Activated naive CD4-positive, alpha-beta T cell treated with anti-CD3 and anti-CD28 coated beads, Interleukin-2, amount 50 U/mL, for 24 hours (primary cell): ENCODE measurements at regions not wholly inside any gene's neighbourhood (a gene's known extent, or its start where the extent isn't known, plus 50 kb on each side); places are given as distances from the start of the nearest gene placed in this dataset.
A peak's percentile ranks its signal among the peaks of the same experiment; 100 is the strongest.

Source experiments
- H3K27ac Mint-ChIP-seq: one replicate; pipeline ENCODE4 v1.8.0; 2021; ENCODE audit warnings: mild to moderate bottlenecking, mixed read lengths
- H3K27me3 Mint-ChIP-seq: one replicate; pipeline ENCODE4 v1.8.0; 2021; ENCODE audit warnings: mixed read lengths
- H3K36me3 Mint-ChIP-seq: one replicate; pipeline ENCODE4 v1.8.0; 2021; ENCODE audit warnings: mixed read lengths
- H3K4me1 Mint-ChIP-seq: one replicate; pipeline ENCODE4 v1.8.0; 2021; ENCODE audit warnings: mixed read lengths
- H3K4me3 Mint-ChIP-seq: one replicate; pipeline ENCODE4 v1.8.0; 2021; ENCODE audit warnings: mild to moderate bottlenecking, mixed read lengths
- H3K9me3 Mint-ChIP-seq: one replicate; pipeline ENCODE4 v1.8.0; 2021; ENCODE audit warnings: mixed read lengths

DNA sequence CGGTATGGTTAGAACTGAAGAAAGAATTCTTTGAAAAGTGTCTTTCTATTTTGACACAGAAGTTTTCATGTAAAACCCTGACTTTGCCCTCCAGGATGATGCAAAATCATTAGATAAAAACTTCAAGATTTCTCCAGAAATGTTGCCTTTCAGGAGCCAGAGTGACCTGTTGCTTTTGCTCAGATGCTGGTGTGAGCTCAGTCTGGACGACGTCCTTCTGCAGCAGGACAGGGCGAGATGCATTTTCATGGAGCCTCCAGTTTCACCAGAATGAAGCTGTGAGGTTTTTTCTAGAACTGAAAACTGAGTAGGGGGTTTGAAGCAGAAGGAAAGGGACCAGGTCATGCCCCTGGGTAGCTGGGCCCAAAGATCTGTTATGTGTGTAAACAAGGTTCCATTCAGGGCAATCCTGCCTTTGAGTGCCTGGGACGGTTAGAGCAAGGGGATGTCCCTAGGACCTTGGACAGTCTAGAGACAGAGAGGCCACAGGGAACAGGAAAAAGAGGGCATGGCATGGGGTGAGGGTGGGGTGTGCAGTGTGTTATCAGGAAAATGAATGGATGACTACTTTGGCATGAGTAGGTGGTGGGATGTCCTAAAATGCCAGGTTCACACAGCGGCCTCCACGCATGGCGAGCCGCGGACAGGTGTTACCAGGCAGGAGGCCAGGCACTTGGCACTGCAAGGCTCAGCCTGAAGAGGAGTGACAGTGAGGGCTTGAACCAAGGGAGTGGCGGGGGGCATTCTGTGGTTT lies 356.3 kb downstream of the CXCL12 start:
- no peaks in the 10 kb centered on the region for H3K36me3 Mint-ChIP-seq
- no peak overlapping the region for H3K4me3 Mint-ChIP-seq
- peaks cover 16% of the 10 kb centered on the region for H3K27me3 Mint-ChIP-seq
- no peaks in the 10 kb centered on the region for H3K4me1 Mint-ChIP-seq
- H3K9me3 Mint-ChIP-seq = no peaks in the 10 kb centered on the region
- no peak overlapping the region for H3K27ac Mint-ChIP-seq

DNA sequence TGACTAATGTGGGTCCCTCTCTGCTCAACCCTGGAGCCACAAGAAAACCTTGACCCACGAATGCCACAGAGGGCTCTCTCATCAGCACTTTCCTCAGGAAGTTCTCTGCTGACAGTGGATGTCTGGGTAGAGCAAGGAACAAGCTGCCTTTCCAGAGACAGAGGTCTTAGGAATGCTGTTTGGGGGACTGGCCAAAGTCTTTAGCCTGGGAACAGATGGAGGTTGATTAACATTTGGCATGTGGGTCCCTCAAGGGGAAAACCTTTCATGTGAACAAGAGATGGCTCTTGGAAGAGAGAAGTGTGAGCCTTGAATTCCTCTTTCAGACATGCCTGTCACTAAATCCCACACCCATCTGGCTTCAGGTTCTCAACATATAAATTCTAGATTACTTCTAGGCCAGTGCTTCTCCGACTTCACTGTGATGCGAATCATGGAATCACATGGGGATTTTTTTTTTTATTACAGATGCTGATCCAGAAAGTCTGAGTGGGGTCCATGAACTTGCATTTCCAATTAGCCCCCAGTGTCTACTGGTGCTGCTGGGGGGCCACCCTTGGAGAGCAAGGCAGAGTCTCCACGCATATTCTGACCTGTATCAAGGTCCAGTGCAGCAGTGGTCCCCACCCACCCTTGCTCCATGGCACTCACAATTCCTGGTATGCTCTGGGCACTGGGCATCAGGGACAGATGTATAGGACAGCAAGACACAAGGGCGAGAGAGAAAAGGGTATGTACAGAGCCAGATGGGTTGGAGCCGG lies 360.4 kb downstream of the CXCL12 start:
- no peaks in the 10 kb centered on the region for H3K9me3 Mint-ChIP-seq
- H3K4me3 Mint-ChIP-seq = no peak overlapping the region
- no peaks in the 10 kb centered on the region for H3K36me3 Mint-ChIP-seq

DNA sequence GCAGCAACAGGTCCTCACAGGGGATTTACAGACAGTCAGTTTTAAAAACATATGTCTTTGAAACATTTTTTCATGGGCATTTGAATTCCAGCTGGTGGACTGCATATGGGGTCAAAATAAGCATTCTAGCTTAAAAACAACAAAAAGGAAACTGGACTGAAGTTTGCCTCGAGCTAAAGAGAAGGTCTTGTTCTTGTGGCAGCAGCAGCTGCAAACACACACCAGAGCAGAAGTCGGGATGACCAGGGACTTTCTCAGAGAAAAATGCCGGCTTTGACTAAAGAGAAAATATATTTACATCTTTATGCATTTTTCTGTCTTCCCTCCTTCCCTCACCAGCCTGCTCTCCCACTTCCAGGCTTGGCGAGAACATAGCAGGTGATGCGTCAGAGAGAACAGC lies 361.4 kb downstream of the CXCL12 start:
- Mint-ChIP-seq H3K27ac (no peak overlapping the region), H3K27me3 (peaks cover 14% of the 10 kb centered on the region)

More for the DNA sequence above, 360.4 kb downstream of the CXCL12 start:
- Mint-ChIP-seq H3K4me1 (no peaks in the 10 kb centered on the region), H3K27ac (peak overlapping the region; percentile 56), H3K27me3 (peaks cover 14% of the 10 kb centered on the region)

DNA sequence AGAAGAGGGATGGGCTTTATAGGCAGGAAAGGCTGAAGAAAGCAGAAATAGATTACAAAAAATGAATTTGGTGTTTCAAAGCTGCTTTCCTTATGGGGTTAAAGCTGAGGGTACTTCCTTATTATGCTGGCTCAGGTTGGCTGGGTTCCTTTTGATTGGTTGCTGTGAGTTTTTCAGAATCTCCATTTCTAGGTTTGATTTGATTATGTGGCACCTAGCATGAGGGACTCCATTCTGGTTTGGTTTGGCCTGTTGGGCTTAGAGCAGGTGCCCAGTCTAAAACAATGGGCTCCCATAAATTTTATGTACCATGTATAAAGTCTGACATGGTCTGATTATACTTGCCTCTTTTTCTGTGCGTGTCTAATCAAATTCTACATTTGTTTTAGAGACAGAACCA lies 362.7 kb downstream of the CXCL12 start:
- no peak overlapping the region for H3K4me3 Mint-ChIP-seq
- no peak overlapping the region for H3K27ac Mint-ChIP-seq
- no peaks in the 10 kb centered on the region for H3K9me3 Mint-ChIP-seq
- no peaks in the 10 kb centered on the region for H3K36me3 Mint-ChIP-seq
- H3K27me3 Mint-ChIP-seq = peaks cover 14% of the 10 kb centered on the region
- H3K4me1 Mint-ChIP-seq = no peaks in the 10 kb centered on the region

More for the DNA sequence above, 361.4 kb downstream of the CXCL12 start:
- H3K36me3 Mint-ChIP-seq = no peaks in the 10 kb centered on the region
- no peak overlapping the region for H3K4me3 Mint-ChIP-seq
- H3K4me1 Mint-ChIP-seq = no peaks in the 10 kb centered on the region
- no peaks in the 10 kb centered on the region for H3K9me3 Mint-ChIP-seq

DNA sequence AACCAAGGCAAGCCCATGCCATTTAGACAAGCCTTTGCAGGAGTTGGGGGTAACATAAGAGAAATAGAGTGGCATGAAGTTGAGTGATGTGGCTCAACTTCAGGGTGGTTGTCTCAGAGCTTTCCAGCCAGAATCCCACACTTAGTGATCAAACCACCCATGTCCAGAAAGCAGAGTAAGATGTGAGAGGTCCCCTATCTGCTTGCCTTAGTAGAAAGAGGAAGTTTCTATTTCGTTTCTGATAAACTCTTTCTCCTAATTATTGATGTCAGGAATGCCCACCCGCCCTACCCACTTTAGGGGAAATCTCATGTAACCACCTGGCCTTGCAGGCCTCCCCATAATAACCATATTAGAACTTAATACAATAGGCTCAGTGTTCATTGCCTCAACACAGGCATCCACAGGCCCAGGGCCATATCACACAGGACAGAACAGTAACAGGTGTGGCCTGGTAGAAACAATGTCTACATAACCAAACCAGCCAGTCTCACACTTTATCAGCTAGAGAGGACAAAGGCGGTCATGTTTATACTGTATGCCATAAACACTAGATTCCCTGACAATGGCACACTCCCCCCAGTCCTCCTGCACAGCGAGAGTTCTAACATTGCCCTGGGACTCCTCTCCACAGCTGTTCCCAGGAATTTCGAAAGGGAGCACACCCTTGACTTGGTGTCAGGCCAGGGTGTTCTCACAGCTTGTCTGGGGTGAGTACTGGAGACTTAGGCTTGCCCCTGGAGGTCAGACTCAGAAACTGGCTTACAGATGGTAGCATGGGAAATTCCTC lies 364.4 kb downstream of the CXCL12 start:
- Mint-ChIP-seq H3K36me3 (no peaks in the 10 kb centered on the region), H3K27me3 (peaks cover 8% of the 10 kb centered on the region)

DNA sequence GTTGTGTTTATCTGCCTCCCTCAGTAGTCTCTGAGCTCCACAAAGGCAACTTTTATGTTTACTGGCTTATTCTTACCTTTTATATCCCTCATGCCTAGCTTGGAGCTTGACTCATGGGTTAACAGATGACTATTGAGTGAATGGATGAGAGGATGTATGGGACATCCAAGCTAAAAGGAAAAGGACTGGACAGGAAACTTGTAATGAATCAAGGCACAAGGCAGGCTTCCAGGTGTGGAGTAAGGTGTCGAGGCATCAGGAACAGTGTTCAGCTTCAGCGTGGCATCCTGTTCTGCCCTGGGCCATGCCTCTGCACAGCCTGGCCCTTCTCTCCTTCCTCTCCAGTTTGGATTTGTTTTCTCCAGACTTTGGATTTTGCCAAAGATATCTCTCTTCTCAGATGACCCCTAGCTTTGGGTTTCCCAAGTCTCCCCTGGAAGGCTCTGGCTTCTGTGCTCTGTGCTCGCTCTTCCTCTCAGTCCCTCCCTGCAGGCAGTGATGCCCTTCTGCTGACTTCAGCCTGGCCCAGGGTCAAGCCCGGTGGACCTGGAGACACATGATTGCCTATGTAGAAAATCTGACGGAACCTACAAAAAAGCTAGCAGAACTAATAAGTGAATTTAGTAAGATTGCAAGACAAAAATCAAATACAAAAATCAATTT lies 367.3 kb downstream of the CXCL12 start:
- Mint-ChIP-seq H3K4me1 (no peaks in the 10 kb centered on the region), H3K36me3 (no peaks in the 10 kb centered on the region), H3K9me3 (no peaks in the 10 kb centered on the region), H3K4me3 (no peak overlapping the region), H3K27me3 (peaks cover 2% of the 10 kb centered on the region), H3K27ac (no peak overlapping the region)

More for the DNA sequence above, 364.4 kb downstream of the CXCL12 start:
- no peaks in the 10 kb centered on the region for H3K9me3 Mint-ChIP-seq
- H3K4me1 Mint-ChIP-seq = no peaks in the 10 kb centered on the region
- no peak overlapping the region for H3K27ac Mint-ChIP-seq
- H3K4me3 Mint-ChIP-seq = no peak overlapping the region

DNA sequence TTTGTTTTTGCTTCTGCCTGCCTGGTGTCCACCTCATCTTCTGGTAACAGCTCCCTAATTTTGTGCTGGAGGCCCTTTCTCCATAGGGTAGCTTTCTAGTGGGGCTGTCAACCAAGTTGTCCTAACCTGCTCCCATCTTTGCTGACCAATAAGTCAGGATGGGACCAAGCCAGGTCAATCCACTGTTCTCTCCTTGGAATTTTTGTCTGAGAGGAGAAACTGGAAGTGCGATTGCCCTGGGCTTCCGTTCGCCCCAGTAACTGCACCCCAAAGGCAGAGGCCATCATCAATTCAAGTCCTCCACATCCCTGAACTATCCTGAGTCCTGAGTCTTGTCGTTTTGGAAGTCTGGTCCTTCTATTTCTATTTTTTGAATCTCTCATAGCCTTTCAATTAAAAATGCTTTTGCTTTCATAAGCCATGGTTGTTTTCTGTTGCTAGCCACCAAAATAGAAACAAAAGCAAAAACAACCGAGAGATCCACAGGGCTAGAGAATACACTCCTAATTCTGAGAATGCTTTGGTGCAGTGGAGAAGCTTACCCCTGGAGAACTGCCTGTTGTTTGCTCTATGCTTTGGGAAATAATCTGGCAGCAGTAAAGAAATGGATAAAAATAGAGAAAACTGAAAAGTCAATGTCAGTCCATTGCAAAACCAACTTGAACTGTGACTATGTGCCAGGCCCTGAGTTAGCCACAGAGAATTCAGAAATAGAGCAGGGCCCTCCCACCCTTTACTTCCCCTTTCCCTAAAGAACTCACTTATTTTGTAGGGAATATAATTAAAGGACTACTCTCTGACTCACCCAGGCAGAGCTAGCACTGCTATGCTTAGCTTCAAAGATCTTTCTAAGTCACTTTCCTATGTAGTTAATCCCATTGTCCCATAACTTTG lies 368.1 kb downstream of the CXCL12 start:
- H3K27me3 Mint-ChIP-seq = peaks cover 2% of the 10 kb centered on the region

DNA sequence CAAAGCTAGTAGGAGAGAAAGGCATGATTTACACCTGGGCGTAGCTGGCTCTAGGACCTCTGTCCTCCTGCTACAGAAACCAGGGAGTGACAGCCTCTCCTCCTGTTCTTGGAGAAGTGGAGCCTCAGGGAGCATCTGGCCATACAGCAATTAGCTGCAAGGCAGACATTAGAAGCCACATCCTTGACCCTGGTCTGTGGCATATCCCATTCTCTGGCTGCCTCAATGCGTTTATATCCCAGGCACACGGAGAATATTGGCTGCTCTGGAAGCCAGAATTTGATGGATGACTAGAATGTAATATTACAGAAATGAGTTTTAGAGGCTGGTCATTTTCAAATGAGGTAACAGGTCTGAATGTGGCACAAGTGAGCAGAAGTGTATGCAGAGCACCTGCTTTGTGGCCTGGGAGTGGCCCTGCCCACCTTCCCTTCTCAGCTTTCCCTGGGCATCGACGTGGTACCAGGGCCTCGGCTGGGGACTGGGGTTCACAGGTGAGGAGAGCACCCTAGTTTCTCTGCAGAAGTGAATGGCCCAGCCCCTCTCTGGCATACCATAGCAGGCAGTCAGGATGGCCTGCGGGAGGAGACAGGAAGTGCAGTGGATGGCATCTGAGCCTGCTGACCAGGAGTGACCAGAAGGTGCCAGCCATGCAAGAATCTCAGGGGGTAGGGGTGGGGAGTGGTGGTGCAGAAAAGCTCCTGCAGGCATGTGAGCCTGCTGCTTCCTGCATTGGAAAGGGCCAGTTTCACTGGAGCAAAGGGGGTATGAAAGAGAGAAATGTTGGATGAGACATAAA lies 367.2 kb upstream of the ZNF32 start:
- Mint-ChIP-seq H3K27ac (no peak overlapping the region), H3K4me3 (no peak overlapping the region), H3K27me3 (peaks cover 2% of the 10 kb centered on the region), H3K36me3 (no peaks in the 10 kb centered on the region), H3K4me1 (no peaks in the 10 kb centered on the region), H3K9me3 (no peaks in the 10 kb centered on the region)

More for the DNA sequence above, 368.1 kb downstream of the CXCL12 start:
- Mint-ChIP-seq H3K4me3 (no peak overlapping the region), H3K9me3 (no peaks in the 10 kb centered on the region), H3K4me1 (no peaks in the 10 kb centered on the region), H3K36me3 (no peaks in the 10 kb centered on the region), H3K27ac (no peak overlapping the region)

DNA sequence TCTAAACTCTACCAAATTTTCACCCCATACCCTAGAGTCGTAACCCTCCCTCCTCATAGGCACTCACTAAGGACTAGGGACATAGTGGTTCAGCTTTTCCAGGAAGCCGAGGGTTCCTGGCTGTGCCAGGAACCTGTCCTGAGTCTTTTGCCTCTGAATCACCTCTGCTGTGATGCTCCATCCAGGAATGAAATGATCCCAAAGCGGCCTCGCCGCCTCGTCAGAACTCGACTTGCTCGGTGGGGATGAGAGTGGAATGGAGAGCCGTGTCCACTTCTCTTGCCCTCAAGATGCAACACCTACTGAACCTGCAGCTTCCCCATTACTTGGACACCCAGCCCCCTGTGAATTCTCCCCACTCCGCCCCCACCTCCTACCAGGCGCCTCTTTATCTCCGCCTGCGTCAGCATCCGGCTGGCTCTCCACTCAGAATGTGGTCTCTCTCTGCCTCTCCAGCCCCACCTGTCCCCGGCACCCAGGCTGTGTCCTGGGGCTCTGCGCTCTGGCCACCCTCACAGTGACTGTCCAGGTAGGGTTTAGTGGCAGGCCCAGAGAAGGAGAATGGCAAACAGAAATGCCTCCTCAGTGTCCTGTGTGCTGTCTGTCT lies 366.1 kb upstream of the ZNF32 start:
- Mint-ChIP-seq H3K9me3 (no peaks in the 10 kb centered on the region), H3K4me1 (no peaks in the 10 kb centered on the region), H3K27me3 (peaks cover 2% of the 10 kb centered on the region), H3K36me3 (no peaks in the 10 kb centered on the region), H3K4me3 (no peak overlapping the region), H3K27ac (no peak overlapping the region)

DNA sequence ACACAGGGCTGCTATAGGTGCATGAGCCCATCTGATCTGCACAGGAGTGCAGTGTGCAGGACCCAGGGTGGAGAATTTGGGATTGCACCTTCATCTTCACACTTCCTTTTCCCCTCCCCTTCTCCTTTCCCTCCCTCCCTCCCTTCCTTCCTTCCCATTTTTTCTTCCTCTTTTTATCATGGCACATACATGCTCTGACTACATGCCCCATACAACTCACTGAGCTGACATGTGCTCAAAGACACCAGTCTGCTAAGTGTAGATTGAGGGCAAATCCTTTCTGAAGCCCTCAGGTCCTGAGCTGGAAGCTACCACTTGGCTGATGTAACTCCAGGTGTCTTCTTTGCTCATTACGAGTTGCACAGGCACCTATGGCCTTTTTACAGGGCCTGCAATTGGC lies 365.3 kb upstream of the ZNF32 start:
- no peaks in the 10 kb centered on the region for H3K9me3 Mint-ChIP-seq
- no peak overlapping the region for H3K4me3 Mint-ChIP-seq
- no peaks in the 10 kb centered on the region for H3K4me1 Mint-ChIP-seq
- no peaks in the 10 kb centered on the region for H3K36me3 Mint-ChIP-seq
- H3K27ac Mint-ChIP-seq = no peak overlapping the region
- peaks cover 2% of the 10 kb centered on the region for H3K27me3 Mint-ChIP-seq

DNA sequence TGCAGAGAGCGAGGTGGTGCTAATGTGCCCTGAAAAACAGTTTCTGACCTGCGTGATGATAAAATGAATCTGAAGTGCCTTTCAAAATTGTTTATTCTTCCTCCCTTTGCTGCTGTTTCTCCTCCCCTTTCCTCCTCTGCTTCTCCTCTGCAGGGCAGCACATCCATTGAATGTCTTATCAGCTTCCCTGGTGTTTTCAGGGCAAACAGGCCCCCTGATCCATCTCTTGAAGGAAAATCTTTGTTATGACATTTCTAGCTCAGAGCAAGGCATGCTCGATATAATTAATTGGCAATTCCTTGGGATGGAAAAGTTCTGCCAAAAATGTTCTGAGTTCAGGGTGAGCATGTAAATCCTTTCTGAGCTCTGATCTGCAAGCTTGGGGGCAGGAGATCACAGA lies 364.2 kb upstream of the ZNF32 start:
- H3K27me3 Mint-ChIP-seq = peaks cover 2% of the 10 kb centered on the region

DNA sequence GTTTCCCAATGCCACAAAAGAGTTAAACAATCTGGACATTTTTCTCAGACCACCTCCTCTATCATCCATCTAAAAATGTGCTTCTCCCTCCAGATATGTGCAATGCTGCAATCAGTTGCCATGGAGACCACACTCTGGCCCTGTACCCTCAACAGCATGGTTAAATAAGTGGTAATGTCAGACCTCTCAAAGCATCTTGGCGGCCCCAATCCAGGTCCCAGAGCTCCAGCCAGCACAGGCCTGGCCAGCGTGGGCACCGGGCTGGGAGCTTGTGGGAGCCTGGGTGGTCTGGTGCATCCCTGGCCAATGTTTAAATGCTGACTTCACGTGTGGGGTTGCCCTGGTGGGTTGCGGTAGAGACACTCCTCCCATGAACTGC lies 362.9 kb upstream of the ZNF32 start:
- Mint-ChIP-seq H3K4me1 (no peaks in the 10 kb centered on the region), H3K9me3 (no peaks in the 10 kb centered on the region), H3K36me3 (no peaks in the 10 kb centered on the region), H3K27me3 (peaks cover 2% of the 10 kb centered on the region), H3K4me3 (no peak overlapping the region), H3K27ac (no peak overlapping the region)

More for the DNA sequence above, 364.2 kb upstream of the ZNF32 start:
- H3K4me1 Mint-ChIP-seq = no peaks in the 10 kb centered on the region
- H3K9me3 Mint-ChIP-seq = no peaks in the 10 kb centered on the region
- H3K27ac Mint-ChIP-seq = no peak overlapping the region
- no peak overlapping the region for H3K4me3 Mint-ChIP-seq
- H3K36me3 Mint-ChIP-seq = no peaks in the 10 kb centered on the region

DNA sequence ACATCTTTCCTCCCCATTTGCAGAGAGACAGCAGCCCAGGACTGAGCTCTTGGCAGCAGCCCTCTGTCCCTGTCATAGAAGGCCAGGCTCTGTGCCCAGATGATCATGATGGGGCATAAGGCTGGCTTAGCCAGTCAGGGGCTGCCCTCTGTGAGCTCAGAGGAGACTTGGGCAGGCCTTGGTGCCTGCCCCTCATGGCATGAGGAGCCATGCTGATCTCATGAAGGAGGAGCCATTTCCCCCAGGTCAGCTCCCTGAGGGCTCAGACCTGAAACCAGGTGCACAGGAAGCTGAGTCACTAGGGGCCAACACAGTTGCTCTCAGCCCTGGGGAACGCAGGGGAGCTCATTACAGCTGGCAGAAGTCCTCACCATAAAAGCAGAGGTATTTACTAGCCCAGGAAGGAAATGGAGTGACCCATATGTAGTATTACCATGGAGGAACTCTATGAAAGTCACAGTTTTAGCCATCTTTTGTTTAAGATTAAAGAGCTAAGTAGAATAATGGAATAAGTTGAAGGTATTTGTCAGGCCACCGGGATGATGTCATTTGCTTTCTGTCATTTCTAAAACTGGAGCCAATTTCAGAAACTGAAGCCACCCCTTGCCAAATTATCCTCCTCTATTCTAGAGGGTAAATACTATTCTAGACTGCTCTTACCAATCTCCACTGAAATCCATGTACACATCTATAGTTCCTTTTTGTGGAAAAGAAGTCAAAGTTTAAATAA lies 362.4 kb upstream of the ZNF32 start:
- Mint-ChIP-seq H3K4me3 (no peak overlapping the region), H3K27me3 (peaks cover 3% of the 10 kb centered on the region), H3K9me3 (no peaks in the 10 kb centered on the region), H3K4me1 (no peaks in the 10 kb centered on the region), H3K36me3 (no peaks in the 10 kb centered on the region), H3K27ac (no peak overlapping the region)
